ENCODE measurements at regions not wholly inside any gene's neighbourhood (a gene's known extent, or its start where the extent isn't known, plus 50 kb on each side); places are given as distances from the start of the nearest gene placed in this dataset.

DNA sequence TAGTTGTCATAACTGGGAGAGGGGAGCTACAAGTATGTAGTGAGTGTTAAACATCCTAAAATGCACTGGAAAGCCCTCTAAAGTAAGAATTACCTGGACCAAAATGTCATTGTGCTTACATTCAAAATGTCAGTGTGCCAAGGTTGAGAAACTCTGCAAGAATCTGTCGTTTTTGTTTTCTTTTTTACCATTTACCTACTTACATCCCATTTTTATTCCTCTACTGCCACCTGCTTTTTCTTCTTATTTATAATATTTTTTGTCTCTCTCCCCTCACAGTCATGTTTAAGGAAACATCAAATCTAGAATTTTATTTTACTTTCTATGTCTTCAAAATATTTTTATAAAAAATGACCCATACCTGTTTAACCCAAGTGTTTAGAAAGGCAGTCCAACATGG lies 226.4 kb downstream of the PCDH17 start (continued):
- TF ChIP-seq, protein P1, sequence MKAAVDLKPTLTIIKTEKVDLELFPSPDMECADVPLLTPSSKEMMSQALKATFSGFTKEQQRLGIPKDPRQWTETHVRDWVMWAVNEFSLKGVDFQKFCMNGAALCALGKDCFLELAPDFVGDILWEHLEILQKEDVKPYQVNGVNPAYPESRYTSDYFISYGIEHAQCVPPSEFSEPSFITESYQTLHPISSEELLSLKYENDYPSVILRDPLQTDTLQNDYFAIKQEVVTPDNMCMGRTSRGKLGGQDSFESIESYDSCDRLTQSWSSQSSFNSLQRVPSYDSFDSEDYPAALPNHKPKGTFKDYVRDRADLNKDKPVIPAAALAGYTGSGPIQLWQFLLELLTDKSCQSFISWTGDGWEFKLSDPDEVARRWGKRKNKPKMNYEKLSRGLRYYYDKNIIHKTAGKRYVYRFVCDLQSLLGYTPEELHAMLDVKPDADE (IDR thresholded peaks at IDR 0.05): no peak
- TF ChIP-seq, protein P2, sequence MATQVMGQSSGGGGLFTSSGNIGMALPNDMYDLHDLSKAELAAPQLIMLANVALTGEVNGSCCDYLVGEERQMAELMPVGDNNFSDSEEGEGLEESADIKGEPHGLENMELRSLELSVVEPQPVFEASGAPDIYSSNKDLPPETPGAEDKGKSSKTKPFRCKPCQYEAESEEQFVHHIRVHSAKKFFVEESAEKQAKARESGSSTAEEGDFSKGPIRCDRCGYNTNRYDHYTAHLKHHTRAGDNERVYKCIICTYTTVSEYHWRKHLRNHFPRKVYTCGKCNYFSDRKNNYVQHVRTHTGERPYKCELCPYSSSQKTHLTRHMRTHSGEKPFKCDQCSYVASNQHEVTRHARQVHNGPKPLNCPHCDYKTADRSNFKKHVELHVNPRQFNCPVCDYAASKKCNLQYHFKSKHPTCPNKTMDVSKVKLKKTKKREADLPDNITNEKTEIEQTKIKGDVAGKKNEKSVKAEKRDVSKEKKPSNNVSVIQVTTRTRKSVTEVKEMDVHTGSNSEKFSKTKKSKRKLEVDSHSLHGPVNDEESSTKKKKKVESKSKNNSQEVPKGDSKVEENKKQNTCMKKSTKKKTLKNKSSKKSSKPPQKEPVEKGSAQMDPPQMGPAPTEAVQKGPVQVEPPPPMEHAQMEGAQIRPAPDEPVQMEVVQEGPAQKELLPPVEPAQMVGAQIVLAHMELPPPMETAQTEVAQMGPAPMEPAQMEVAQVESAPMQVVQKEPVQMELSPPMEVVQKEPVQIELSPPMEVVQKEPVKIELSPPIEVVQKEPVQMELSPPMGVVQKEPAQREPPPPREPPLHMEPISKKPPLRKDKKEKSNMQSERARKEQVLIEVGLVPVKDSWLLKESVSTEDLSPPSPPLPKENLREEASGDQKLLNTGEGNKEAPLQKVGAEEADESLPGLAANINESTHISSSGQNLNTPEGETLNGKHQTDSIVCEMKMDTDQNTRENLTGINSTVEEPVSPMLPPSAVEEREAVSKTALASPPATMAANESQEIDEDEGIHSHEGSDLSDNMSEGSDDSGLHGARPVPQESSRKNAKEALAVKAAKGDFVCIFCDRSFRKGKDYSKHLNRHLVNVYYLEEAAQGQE (IDR thresholded peaks at IDR 0.05; ENCODE audit: unreplicated experiment): no peak
- no peak for TF ChIP-seq POLR2AphosphoS5 (IDR thresholded peaks at IDR 0.05; ENCODE audit: low read depth)
- TF ChIP-seq CREB1 (CRISPR knock-in tag; IDR thresholded peaks at IDR 0.05; ENCODE audit: low read depth): no peak
- TF ChIP-seq NANOG (IDR thresholded peaks at IDR 0.05; ENCODE audit: borderline replicate concordance): no peak

DNA sequence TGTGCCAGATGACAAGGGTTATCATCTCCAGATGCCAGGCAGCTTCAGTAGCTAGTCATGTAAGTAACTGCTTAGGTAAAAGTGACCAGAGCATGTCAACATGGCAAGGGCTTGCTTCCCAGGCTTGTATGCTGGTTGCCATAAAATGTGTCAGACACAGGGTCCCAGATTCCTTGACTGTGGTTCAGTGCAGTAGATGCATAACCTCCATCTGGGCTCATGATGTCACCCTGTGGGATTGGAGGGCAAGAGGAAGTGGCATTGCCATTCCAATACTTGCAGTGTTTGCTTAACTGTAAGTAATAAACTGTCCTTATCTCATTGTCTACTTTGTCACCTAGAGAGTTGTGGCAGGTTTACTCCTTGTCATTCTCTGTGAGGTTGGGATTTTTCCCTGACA lies 226.8 kb downstream of the PCDH17 start:
- Histone ChIP-seq H3F3A (replicated peaks; ENCODE audit: low read depth) (no peaks in the 10 kb centered on the region), H3K4me1 (ENCODE audit: insufficient read depth) (peaks cover 10% of the 10 kb centered on the region; the same call in 1 of the 2 replicates), H3K27ac (ENCODE audit: low read depth) (no peak overlapping the region), H3K36me3 (ENCODE audit: insufficient read depth) (no peaks in the 10 kb centered on the region), H3K27me3 (ENCODE audit: insufficient read depth) (no peaks in the 10 kb centered on the region), H3K9me2 (ENCODE audit: insufficient read depth) (no peaks in the 10 kb centered on the region), H3K4me2 (no peak overlapping the region), H3K4me3 (no peak overlapping the region), H2AFZ (no peak overlapping the region), H3K79me2 (replicated peaks; ENCODE audit: insufficient read depth) (no peaks in the 10 kb centered on the region), H4K20me1 (replicated peaks; ENCODE audit: insufficient read depth) (no peaks in the 10 kb centered on the region)
- DNase-seq (ENCODE audit: low spot score) (no peak), ATAC-seq (no peak)
- TF ChIP-seq, protein P3, sequence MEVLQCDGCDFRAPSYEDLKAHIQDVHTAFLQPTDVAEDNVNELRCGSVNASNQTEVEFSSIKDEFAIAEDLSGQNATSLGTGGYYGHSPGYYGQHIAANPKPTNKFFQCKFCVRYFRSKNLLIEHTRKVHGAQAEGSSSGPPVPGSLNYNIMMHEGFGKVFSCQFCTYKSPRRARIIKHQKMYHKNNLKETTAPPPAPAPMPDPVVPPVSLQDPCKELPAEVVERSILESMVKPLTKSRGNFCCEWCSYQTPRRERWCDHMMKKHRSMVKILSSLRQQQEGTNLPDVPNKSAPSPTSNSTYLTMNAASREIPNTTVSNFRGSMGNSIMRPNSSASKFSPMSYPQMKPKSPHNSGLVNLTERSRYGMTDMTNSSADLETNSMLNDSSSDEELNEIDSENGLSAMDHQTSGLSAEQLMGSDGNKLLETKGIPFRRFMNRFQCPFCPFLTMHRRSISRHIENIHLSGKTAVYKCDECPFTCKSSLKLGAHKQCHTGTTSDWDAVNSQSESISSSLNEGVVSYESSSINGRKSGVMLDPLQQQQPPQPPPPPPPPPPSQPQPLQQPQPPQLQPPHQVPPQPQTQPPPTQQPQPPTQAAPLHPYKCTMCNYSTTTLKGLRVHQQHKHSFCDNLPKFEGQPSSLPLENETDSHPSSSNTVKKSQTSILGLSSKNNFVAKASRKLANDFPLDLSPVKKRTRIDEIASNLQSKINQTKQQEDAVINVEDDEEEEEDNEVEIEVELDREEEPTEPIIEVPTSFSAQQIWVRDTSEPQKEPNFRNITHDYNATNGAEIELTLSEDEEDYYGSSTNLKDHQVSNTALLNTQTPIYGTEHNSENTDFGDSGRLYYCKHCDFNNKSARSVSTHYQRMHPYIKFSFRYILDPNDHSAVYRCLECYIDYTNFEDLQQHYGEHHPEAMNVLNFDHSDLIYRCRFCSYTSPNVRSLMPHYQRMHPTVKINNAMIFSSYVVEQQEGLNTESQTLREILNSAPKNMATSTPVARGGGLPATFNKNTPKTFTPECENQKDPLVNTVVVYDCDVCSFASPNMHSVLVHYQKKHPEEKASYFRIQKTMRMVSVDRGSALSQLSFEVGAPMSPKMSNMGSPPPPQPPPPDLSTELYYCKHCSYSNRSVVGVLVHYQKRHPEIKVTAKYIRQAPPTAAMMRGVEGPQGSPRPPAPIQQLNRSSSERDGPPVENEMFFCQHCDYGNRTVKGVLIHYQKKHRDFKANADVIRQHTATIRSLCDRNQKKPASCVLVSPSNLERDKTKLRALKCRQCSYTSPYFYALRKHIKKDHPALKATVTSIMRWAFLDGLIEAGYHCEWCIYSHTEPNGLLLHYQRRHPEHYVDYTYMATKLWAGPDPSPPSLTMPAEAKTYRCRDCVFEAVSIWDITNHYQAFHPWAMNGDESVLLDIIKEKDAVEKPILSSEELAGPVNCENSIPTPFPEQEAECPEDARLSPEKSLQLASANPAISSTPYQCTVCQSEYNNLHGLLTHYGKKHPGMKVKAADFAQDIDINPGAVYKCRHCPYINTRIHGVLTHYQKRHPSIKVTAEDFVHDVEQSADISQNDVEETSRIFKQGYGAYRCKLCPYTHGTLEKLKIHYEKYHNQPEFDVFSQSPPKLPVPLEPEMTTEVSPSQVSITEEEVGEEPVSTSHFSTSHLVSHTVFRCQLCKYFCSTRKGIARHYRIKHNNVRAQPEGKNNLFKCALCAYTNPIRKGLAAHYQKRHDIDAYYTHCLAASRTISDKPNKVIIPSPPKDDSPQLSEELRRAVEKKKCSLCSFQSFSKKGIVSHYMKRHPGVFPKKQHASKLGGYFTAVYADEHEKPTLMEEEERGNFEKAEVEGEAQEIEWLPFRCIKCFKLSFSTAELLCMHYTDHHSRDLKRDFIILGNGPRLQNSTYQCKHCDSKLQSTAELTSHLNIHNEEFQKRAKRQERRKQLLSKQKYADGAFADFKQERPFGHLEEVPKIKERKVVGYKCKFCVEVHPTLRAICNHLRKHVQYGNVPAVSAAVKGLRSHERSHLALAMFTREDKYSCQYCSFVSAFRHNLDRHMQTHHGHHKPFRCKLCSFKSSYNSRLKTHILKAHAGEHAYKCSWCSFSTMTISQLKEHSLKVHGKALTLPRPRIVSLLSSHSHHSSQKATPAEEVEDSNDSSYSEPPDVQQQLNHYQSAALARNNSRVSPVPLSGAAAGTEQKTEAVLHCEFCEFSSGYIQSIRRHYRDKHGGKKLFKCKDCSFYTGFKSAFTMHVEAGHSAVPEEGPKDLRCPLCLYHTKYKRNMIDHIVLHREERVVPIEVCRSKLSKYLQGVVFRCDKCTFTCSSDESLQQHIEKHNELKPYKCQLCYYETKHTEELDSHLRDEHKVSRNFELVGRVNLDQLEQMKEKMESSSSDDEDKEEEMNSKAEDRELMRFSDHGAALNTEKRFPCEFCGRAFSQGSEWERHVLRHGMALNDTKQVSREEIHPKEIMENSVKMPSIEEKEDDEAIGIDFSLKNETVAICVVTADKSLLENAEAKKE (CRISPR knock-in tag; IDR thresholded peaks at IDR 0.05): no peak
- TF ChIP-seq ZNF331 (CRISPR knock-in tag; IDR thresholded peaks at IDR 0.05; ENCODE audit: low read depth): no peak
- Mint-ChIP-seq H3K4me3 (no peak overlapping the region), H3K4me1 (peaks cover 6% of the 10 kb centered on the region; the same call in 2 of the 3 replicates), H3K27me3 (ENCODE audit: insufficient read depth, low read depth, poor library complexity) (no peaks in the 10 kb centered on the region), H3K36me3 (ENCODE audit: low read depth) (no peaks in the 10 kb centered on the region), H3K27ac (no peak overlapping the region), H3K9me3 (no peaks in the 10 kb centered on the region)

All from GM23338 (cell line).